ENCODE measurements at regions not wholly inside any gene's neighbourhood (a gene's known extent, or its start where the extent isn't known, plus 50 kb on each side); places are given as distances from the start of the nearest gene placed in this dataset.

DNA sequence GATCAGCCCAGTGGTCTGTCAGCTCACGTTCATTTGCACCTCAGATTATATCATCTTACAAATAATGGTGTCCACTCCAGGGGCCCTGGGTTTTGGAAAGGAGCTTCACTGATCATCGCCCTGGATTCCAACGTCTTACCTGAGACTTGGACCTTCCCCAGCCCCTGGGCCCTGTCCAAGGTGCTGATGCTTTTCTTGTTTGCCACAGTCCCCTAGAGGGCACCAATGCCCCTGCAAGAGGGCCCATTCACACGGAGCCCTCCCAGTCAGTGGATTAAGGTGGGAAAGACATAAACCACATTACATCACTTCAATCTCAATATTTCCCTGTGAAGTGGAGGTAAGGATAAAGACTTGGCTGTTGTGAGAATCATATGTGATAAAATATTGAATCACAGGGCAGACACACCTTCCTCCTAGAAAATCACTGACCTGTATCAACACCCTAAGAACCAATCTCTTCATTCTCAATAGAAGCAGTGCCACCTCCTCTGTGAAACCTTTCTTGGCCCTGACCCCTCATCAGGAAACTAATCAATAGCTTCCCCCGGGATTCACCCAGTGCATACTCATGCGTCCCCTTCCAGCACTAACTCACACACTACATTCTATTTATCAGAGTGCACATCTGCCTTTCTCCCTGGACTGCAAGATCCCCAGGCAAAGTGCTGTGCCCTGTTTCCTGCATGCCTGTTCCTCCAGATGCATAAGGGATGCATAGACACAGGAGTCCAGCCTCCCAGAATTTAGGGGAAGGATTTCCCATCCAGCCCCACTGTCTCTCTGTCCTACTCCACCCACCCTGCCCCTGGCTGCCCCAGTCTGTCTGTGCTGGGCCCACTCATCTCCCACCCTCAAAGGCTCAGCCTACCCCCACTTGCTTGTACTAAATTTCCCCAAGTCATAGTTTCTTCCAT is 167.0 kb downstream of the BUD13 start:
- no peak overlapping the region for H3K27ac ChIP-seq (ENCODE audit: low read length)
- H3K9me3 ChIP-seq (ENCODE audit: control insufficient read depth, low read depth, low read length), result no peaks in the 10 kb centered on the region
- H3K27me3 ChIP-seq (ENCODE audit: control insufficient read depth, insufficient read depth, low read length), result no peaks in the 10 kb centered on the region
- H3K4me3 ChIP-seq (ENCODE audit: low read length), result no peak overlapping the region
- no peak overlapping the region for H3K9ac ChIP-seq (ENCODE audit: low read length)
- H3K36me3 ChIP-seq (ENCODE audit: control insufficient read depth, low read depth, low read length), result no peaks in the 10 kb centered on the region
- H3K4me1 ChIP-seq (ENCODE audit: control insufficient read depth, low read depth, low read length), result no peaks in the 10 kb centered on the region

DNA sequence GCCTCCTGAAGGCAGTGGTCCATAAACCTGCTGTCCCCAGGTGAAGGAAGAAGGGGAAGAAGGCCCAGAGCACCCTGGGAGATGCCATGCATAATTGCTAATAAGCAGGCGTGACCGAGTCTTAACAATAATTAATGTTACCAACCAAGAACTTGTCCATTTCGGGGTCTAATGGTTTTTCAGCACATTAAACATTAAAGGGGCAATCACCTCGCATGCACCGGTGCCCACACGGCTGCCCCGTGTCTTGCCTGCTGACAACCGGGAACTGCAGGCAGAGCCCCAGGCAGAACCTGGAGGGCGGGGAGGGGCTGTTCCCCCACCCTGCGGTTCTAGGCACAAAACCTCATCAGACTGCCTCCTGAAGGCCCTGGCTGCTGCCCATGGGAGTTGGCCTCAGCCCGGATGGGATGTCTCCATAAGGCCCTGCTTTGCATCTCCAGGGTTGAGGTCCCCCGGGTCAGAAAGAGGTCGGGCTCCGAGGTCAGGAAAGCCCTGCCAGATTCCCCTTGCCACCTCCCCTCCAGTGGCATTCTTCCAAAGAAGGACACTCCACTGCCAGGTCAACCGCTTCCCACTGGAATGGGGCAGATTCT is 169.0 kb downstream of the BUD13 start:
- Histone ChIP-seq H3K9me3 (ENCODE audit: control insufficient read depth, low read depth, low read length) (no peaks in the 10 kb centered on the region), H3K27me3 (ENCODE audit: control insufficient read depth, insufficient read depth, low read length) (no peaks in the 10 kb centered on the region), H3K4me3 (ENCODE audit: low read length) (no peak overlapping the region), H3K36me3 (ENCODE audit: control insufficient read depth, low read depth, low read length) (no peaks in the 10 kb centered on the region), H3K27ac (ENCODE audit: low read length) (no peak overlapping the region), H3K9ac (ENCODE audit: low read length) (no peak overlapping the region), H3K4me1 (ENCODE audit: control insufficient read depth, low read depth, low read length) (no peaks in the 10 kb centered on the region)

DNA sequence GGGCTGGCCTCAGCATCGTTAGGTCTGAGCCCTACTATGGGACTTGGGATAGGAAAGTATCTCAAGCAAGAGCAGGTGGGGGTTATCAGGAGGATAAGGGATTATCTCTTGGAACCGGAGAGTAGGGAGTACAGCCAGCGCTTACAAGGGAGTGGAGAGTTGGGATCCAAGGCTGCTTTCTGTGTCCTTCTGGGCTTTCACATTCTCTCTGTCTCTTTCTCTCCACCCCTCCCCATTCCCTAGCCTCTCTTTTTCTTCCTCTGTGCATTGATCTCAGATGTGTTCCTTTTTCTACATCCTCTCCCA is 170.2 kb downstream of the BUD13 start:
- no peaks in the 10 kb centered on the region for H3K9me3 ChIP-seq (ENCODE audit: control insufficient read depth, low read depth, low read length)
- H3K9ac ChIP-seq (ENCODE audit: low read length), result no peak overlapping the region
- no peaks in the 10 kb centered on the region for H3K36me3 ChIP-seq (ENCODE audit: control insufficient read depth, low read depth, low read length)
- no peaks in the 10 kb centered on the region for H3K4me1 ChIP-seq (ENCODE audit: control insufficient read depth, low read depth, low read length)
- no peaks in the 10 kb centered on the region for H3K27me3 ChIP-seq (ENCODE audit: control insufficient read depth, insufficient read depth, low read length)
- no peak overlapping the region for H3K4me3 ChIP-seq (ENCODE audit: low read length)
- H3K27ac ChIP-seq (ENCODE audit: low read length), result no peak overlapping the region

GRCh38 chr11:116601814-116602636 is 170.8 kb downstream of the BUD13 start:
- no peak overlapping the region for H3K27ac ChIP-seq (ENCODE audit: low read length)
- H3K9me3 ChIP-seq (ENCODE audit: control insufficient read depth, low read depth, low read length), result no peaks in the 10 kb centered on the region
- no peaks in the 10 kb centered on the region for H3K36me3 ChIP-seq (ENCODE audit: control insufficient read depth, low read depth, low read length)
- no peak overlapping the region for H3K9ac ChIP-seq (ENCODE audit: low read length)
- no peak overlapping the region for H3K4me3 ChIP-seq (ENCODE audit: low read length)
- no peaks in the 10 kb centered on the region for H3K27me3 ChIP-seq (ENCODE audit: control insufficient read depth, insufficient read depth, low read length)
- no peaks in the 10 kb centered on the region for H3K4me1 ChIP-seq (ENCODE audit: control insufficient read depth, low read depth, low read length)

- Histone ChIP-seq H3K9me3 (ENCODE audit: control insufficient read depth, low read depth, low read length) (no peaks in the 10 kb centered on the region), H3K27me3 (ENCODE audit: control insufficient read depth, insufficient read depth, low read length) (no peaks in the 10 kb centered on the region), H3K4me3 (ENCODE audit: low read length) (no peak overlapping the region), H3K9ac (ENCODE audit: low read length) (no peak overlapping the region), H3K36me3 (ENCODE audit: control insufficient read depth, low read depth, low read length) (no peaks in the 10 kb centered on the region), H3K4me1 (ENCODE audit: control insufficient read depth, low read depth, low read length) (no peaks in the 10 kb centered on the region), H3K27ac (ENCODE audit: low read length) (no peak overlapping the region)
Measured at GRCh38 chr11:116600930-116601329, 171.9 kb downstream of the BUD13 start.

- H3K27me3 ChIP-seq (ENCODE audit: control insufficient read depth, insufficient read depth, low read length), result no peaks in the 10 kb centered on the region
- H3K9me3 ChIP-seq (ENCODE audit: control insufficient read depth, low read depth, low read length), result no peaks in the 10 kb centered on the region
- H3K27ac ChIP-seq (ENCODE audit: low read length), result no peak overlapping the region
- no peaks in the 10 kb centered on the region for H3K36me3 ChIP-seq (ENCODE audit: control insufficient read depth, low read depth, low read length)
- H3K9ac ChIP-seq (ENCODE audit: low read length), result no peak overlapping the region
- H3K4me3 ChIP-seq (ENCODE audit: low read length), result no peak overlapping the region
- no peaks in the 10 kb centered on the region for H3K4me1 ChIP-seq (ENCODE audit: control insufficient read depth, low read depth, low read length)
Measured at GRCh38 chr11:116598556-116598955, 174.2 kb downstream of the BUD13 start.

DNA sequence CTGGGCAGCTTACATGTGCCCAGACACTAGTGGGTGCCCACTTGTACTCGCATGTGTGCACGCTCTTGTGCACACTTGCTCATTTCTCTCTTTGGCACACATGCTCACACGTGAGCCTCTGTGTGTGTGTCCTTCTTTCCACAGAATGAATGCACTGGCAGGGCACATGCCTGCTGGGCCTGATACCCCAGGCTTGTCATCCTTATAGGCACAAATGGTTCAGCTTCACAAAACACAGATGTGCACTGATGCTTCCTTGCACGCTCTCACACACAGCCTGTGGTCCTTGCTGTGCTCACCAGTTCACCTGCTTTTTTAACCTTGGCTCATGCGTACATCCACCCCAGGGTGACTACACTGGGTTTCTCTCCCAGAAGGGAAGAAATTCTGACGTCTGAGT is 174.8 kb downstream of the BUD13 start:
- Histone ChIP-seq H3K9ac (ENCODE audit: low read length) (no peak overlapping the region), H3K27ac (ENCODE audit: low read length) (no peak overlapping the region), H3K4me1 (ENCODE audit: control insufficient read depth, low read depth, low read length) (no peaks in the 10 kb centered on the region), H3K27me3 (ENCODE audit: control insufficient read depth, insufficient read depth, low read length) (no peaks in the 10 kb centered on the region), H3K36me3 (ENCODE audit: control insufficient read depth, low read depth, low read length) (no peaks in the 10 kb centered on the region), H3K9me3 (ENCODE audit: control insufficient read depth, low read depth, low read length) (no peaks in the 10 kb centered on the region), H3K4me3 (ENCODE audit: low read length) (no peak overlapping the region)

GRCh38 chr11:116596346-116597260 is 176.2 kb downstream of the BUD13 start:
- no peaks in the 10 kb centered on the region for H3K9me3 ChIP-seq (ENCODE audit: control insufficient read depth, low read depth, low read length)
- H3K4me3 ChIP-seq (ENCODE audit: low read length), result no peak overlapping the region
- H3K4me1 ChIP-seq (ENCODE audit: control insufficient read depth, low read depth, low read length), result no peaks in the 10 kb centered on the region
- H3K36me3 ChIP-seq (ENCODE audit: control insufficient read depth, low read depth, low read length), result no peaks in the 10 kb centered on the region
- H3K27me3 ChIP-seq (ENCODE audit: control insufficient read depth, insufficient read depth, low read length), result no peaks in the 10 kb centered on the region
- no peak overlapping the region for H3K9ac ChIP-seq (ENCODE audit: low read length)
- H3K27ac ChIP-seq (ENCODE audit: low read length), result no peak overlapping the region

DNA sequence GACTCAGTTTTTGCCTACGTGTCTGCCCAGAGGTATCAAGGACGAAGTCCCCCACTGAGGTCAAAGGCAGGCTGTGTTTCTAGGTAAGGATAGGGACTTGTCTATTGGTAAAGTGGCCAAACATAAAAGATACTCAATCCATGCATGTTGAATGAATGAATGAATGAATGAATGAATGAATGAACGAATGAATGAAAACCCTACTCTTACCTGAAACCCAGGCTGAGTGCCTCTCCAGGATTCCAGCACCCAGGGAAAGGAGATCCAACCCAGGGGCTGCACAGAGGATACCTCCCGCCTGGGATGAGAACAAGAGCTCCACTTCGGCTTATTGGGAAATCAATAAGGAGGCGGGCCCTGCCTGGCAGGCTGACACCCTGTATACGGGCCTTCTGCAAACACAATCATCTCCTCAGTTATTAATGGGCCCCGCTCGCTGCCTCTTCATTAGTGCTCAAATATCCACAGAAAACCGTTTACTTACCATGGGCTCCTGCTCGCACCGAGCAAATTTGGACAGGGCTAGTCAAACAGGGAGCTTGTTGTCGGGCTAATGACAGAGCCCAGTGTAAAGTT is 177.4 kb downstream of the BUD13 start:
- no peak overlapping the region for H3K27ac ChIP-seq (ENCODE audit: low read length)
- no peaks in the 10 kb centered on the region for H3K36me3 ChIP-seq (ENCODE audit: control insufficient read depth, low read depth, low read length)
- no peaks in the 10 kb centered on the region for H3K27me3 ChIP-seq (ENCODE audit: control insufficient read depth, insufficient read depth, low read length)
- H3K9ac ChIP-seq (ENCODE audit: low read length), result no peak overlapping the region
- H3K9me3 ChIP-seq (ENCODE audit: control insufficient read depth, low read depth, low read length), result no peaks in the 10 kb centered on the region
- H3K4me3 ChIP-seq (ENCODE audit: low read length), result no peak overlapping the region
- no peaks in the 10 kb centered on the region for H3K4me1 ChIP-seq (ENCODE audit: control insufficient read depth, low read depth, low read length)

GRCh38 chr11:116590844-116591570 is 181.8 kb downstream of the BUD13 start:
- Histone ChIP-seq H3K9ac (ENCODE audit: low read length) (no peak overlapping the region), H3K9me3 (ENCODE audit: control insufficient read depth, low read depth, low read length) (no peaks in the 10 kb centered on the region), H3K27ac (ENCODE audit: low read length) (no peak overlapping the region), H3K4me1 (ENCODE audit: control insufficient read depth, low read depth, low read length) (no peaks in the 10 kb centered on the region), H3K36me3 (ENCODE audit: control insufficient read depth, low read depth, low read length) (no peaks in the 10 kb centered on the region), H3K4me3 (ENCODE audit: low read length) (no peak overlapping the region), H3K27me3 (ENCODE audit: control insufficient read depth, insufficient read depth, low read length) (peaks cover 11% of the 10 kb centered on the region)

All from iPS-18a (cell line).